Activated CD4-positive, alpha-beta T cell treated with anti-CD3 and anti-CD28 coated beads, Interleukin-2, Interleukin-6, amounts not matched to agents 100 ng/mL and 50 ng/mL, durations not matched to agents 16 hours and 8 hours (primary cell): ENCODE measurements at regions not wholly inside any gene's neighbourhood (a gene's known extent, or its start where the extent isn't known, plus 50 kb on each side); places are given as distances from the start of the nearest gene placed in this dataset.

Source experiments
- DNase-seq: peaks from one replicate; pipeline ENCODE4 v3.0.0-alpha.2; 2020

GRCh38 chr16:55938126-55938525 lies 63.0 kb upstream of the CES5A start:
- no peak for DNase-seq

- DNase-seq = no peak
Observed at GRCh38 chr16:55933038-55933437, 57.9 kb upstream of the CES5A start.

GRCh38 chr16:55930036-55930435 lies 54.9 kb upstream of the CES5A start:
- DNase-seq = no peak

- no peak for DNase-seq
Observed at GRCh38 chr16:55929181-55929580, 54.0 kb upstream of the CES5A start.

GRCh38 chr16:55925242-55925641 lies 50.1 kb upstream of the CES5A start:
- no peak for DNase-seq
